HG03442 (cell line): ENCODE measurements at regions not wholly inside any gene's neighbourhood (a gene's known extent, or its start where the extent isn't known, plus 50 kb on each side); places are given as distances from the start of the nearest gene placed in this dataset.
"Not testable (repeated sequence)": the region's sequence is repeated elsewhere in the genome, so short reads cannot be mapped to it uniquely, and the experiment has no call there.

Source experiments
- ATAC-seq: cut with Tn5 transposase; IDR thresholded peaks from one replicate; pipeline ENCODE4 v1.9.1; 2021; ENCODE audit warnings: mild to moderate bottlenecking, moderate library complexity; ENCODE audit not compliant: unreplicated experiment

DNA sequence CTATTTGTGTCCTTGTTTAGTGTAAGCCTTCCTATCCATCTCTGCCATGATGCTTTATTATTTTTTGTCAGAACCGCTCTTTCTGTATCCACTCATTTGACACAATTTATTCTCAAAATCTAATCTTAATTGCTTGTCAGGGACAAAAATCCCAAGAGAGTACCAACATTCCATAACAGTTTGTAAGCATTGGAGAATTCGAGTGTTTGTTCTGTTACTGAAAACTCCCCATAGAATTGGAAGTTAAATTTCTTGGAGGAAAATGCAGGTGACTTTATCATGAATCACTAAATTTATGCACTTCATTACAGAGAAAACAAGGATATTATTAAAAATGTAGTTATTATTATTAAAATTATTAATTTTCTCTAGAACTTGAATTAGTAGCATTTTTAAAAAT, 1986.1 kb downstream of the ARAP2 start:
- ATAC-seq = no peak

GRCh38 chr4:34261799-34262314, 1982.5 kb downstream of the ARAP2 start:
- ATAC-seq = no peak

- no peak for ATAC-seq
Observed at GRCh38 chr4:34269613-34270012, 1974.7 kb downstream of the ARAP2 start.

GRCh38 chr4:34271479-34272355, 1972.6 kb downstream of the ARAP2 start:
- ATAC-seq = no peak

- no peak for ATAC-seq
Observed at GRCh38 chr4:34279011-34279410, 1965.3 kb downstream of the ARAP2 start.

- no peak for ATAC-seq
Observed at GRCh38 chr4:34280131-34280530, 1964.2 kb downstream of the ARAP2 start.

GRCh38 chr4:34281826-34282225, 1962.5 kb downstream of the ARAP2 start:
- no peak for ATAC-seq

- ATAC-seq = no peak
Observed at GRCh38 chr4:34289489-34289888, 1954.8 kb downstream of the ARAP2 start.

- ATAC-seq = no peak
Observed at GRCh38 chr4:34289962-34290361, 1954.4 kb downstream of the ARAP2 start.

GRCh38 chr4:34293459-34293858, 1950.9 kb downstream of the ARAP2 start:
- no peak for ATAC-seq

DNA sequence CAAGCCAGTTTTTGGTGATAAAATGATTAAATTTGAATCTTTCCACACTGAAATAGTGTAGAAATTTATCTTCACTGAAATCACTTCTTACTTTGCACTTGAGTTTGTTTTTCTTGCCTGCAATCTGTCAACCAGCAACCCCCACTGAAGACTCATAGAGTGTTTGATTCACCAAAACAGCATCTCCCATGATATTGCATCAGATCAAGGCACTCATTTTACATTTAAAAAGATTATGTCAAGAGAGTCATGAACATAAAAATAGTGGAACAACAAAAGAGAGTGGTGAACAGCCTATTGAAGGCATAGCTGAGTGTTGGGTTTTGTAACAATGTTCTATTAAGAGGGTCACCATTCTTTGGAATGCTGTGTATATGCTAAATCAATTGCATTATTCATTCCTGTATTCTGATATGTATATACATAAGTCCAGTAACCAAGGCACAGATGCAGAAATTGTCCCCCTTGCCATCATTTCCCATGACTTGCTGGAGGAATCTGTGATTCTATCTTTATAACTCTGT, 1934.9 kb downstream of the ARAP2 start:
- no peak for ATAC-seq

DNA sequence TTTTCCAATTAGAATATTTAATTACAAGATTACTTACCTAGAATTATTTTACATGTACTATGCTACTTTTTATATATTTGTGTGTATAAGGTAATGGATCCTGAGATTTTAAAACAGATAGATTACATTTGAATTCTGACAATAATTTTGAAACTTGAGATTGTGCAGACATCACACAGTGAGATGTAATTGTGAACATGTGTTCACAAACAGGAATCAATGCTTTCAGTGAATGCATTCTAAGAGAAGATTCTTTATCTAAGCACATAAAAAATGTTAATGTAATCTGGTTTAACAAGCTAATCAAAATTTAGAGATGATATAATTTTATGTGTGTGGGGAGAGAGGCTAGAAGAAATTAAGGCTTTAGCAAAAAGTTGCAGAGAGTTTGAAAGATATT, 1925.5 kb downstream of the ARAP2 start:
- no peak for ATAC-seq

DNA sequence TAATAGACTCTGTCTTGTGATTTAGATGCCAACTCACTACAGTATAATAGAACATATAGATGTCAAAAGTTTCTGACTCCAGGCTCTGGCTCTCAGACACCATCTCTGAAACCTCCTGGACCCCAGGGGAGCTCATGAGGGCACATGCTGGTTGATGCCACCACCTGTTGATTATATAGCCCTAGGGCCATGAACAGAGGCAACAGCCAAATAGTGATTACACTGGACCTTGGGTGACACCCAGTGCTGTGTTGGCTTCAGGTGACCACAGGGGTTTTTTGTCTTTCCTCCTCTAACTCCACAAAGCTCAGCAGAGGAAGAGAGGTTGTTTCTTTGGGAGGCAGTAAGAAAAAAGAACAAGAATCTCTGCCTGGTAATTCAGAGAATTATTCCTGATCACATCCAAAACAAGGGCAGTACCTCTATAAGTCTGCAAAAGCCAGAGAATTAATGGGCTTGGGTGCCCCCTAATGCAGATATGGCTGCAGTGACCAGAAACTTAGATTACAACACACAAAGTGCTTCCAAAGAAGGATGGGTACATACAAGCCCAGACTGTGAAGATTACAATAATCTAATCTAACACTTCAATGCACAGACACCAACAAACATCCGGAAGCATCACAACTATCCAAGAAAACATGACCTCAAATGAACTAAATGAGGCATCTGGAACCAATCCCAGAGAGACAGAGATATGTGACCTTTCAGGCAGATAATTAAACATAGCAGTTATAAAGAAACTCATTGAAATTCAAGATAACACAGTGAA, 1920.6 kb downstream of the ARAP2 start:
- ATAC-seq = no peak

GRCh38 chr4:34328939-34329338, 1915.4 kb downstream of the ARAP2 start:
- ATAC-seq = no peak

- ATAC-seq = not testable (repeated sequence)
Observed at GRCh38 chr4:34335156-34335555, 1909.2 kb downstream of the ARAP2 start.

GRCh38 chr4:34335556-34335955, 1908.8 kb downstream of the ARAP2 start:
- ATAC-seq = not testable (repeated sequence)

DNA sequence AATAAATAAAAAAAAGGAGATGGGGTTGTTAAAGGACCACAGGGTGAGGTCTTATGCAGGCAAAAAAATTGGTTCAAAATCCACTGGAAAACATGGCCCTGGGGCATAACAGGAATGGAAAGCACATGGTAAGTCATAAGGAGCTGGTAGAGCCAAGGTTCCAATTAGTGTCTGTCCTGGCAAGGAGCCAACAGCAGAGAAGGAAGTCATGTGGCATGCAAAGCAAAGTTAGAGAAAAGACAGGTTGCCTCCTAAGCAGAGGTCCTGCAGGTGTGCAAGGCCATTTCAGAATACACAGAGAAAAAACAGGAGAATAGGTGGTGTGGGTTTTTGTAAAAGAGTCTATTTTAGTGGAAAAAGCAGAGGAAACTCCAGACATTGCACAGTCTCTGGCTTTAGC, 1881.7 kb downstream of the ARAP2 start:
- no peak for ATAC-seq

DNA sequence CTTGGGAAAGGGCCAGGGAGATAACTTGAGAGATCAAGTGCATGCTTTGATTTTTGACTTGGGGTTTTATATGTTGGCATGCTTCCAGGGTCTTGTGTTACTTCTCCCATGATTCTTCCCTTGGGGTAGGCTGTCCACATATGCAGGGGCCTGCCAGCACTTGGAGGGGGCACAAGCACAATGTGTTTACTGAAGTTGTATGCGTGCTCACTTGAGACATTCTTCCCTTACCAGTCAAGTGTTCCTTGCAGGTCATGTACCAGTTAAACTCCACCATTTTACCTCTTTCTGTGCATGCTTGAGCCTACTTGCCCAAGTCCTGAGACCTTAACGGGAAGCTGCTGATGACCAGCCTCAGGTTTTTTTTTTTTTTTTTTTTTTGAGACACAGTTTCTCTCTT, 1880.5 kb downstream of the ARAP2 start:
- ATAC-seq = no peak

DNA sequence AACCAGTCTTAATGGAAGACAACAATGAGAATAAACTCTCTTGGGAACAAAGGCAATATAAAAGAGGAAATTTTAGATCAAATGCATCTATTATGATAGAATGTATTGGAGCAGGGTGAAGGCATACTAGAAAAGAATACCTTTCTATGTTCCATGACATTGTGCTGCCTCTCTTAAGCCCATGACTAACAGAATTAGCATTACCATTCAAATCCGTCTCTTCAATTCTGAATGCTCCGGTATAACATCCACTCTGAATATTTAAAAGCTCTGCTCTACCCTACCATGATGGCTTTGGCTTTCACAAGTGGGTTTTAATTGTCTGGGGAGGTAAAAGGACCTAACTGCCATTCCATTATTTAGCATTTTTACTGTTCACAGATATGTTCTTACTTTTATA, 1878.4 kb downstream of the ARAP2 start:
- no peak for ATAC-seq

GRCh38 chr4:34371676-34372075, 1872.6 kb downstream of the ARAP2 start:
- no peak for ATAC-seq

DNA sequence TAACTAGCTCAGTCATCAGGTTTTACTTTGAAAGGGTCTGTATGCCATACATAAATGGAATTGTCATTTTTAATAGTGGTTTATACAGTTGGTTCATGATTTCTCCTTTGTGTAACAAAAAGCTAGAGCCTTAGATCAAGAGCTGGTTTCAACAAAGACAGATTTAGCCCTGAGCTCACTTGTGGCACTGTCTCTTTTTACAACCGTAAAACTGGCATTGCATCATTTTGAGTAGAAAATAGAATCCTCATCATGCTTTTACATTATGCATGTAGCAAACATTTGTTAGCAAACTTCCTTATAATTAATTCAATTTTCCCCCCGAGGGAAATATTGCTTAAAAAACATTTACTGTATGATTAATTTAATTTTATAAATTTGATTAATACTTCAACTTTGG, 1871.5 kb downstream of the ARAP2 start:
- ATAC-seq = no peak

- no peak for ATAC-seq
Observed at GRCh38 chr4:34373456-34373855, 1870.9 kb downstream of the ARAP2 start.
